Activated CD4-positive, alpha-beta T cell treated with anti-CD3 and anti-CD28 coated beads, Interleukin-2, amount 50 U/mL, for 48 hours (primary cell): ENCODE measurements at regions not wholly inside any gene's neighbourhood (a gene's known extent, or its start where the extent isn't known, plus 50 kb on each side); places are given as distances from the start of the nearest gene placed in this dataset.
"Not testable (repeated sequence)": the region's sequence is repeated elsewhere in the genome, so short reads cannot be mapped to it uniquely, and the experiment has no call there.

ENCODE experiments used
- DNase-seq, 2 experiments: peaks; one replicate each; pipeline ENCODE4 v3.0.0-alpha.2; 2020

- DNase-seq: no peak
Measured at GRCh38 chr11:115981814-115982471, 477.7 kb upstream of the CADM1 start.

- DNase-seq: no peak
Measured at GRCh38 chr11:115981104-115981481, 476.9 kb upstream of the CADM1 start.

GRCh38 chr11:115980337-115981103 lies 476.3 kb upstream of the CADM1 start:
- DNase-seq: no peak

GRCh38 chr11:115974703-115975102 lies 470.5 kb upstream of the CADM1 start:
- no peak for DNase-seq

GRCh38 chr11:115967203-115967602 lies 463.0 kb upstream of the CADM1 start:
- not testable (repeated sequence) for DNase-seq

- no peak for DNase-seq
Measured at GRCh38 chr11:115965767-115966504, 461.7 kb upstream of the CADM1 start.

- DNase-seq: no peak
Measured at GRCh38 chr11:115964091-115964490, 459.9 kb upstream of the CADM1 start.

- DNase-seq: no peak
Measured at GRCh38 chr11:115963156-115963555, 458.9 kb upstream of the CADM1 start.

- no peak for DNase-seq
Measured at GRCh38 chr11:115961159-115962003, 457.2 kb upstream of the CADM1 start.

GRCh38 chr11:115959081-115959486 lies 454.9 kb upstream of the CADM1 start:
- DNase-seq: no peak

- DNase-seq: no peak
Measured at GRCh38 chr11:115958089-115959000, 454.1 kb upstream of the CADM1 start.

GRCh38 chr11:115955803-115956202 lies 451.6 kb upstream of the CADM1 start:
- no peak for DNase-seq

GRCh38 chr11:115950660-115951059 lies 446.4 kb upstream of the CADM1 start:
- no peak for DNase-seq

GRCh38 chr11:115944596-115944995 lies 440.4 kb upstream of the CADM1 start:
- no peak for DNase-seq

GRCh38 chr11:115942011-115942410 lies 437.8 kb upstream of the CADM1 start:
- no peak for DNase-seq

- DNase-seq: no peak
Measured at GRCh38 chr11:115941481-115941993, 437.3 kb upstream of the CADM1 start.

GRCh38 chr11:115941044-115941443 lies 436.8 kb upstream of the CADM1 start:
- DNase-seq: no peak

- DNase-seq: no peak
Measured at GRCh38 chr11:115939731-115940421, 435.7 kb upstream of the CADM1 start.

GRCh38 chr11:115939104-115939730 lies 435.0 kb upstream of the CADM1 start:
- DNase-seq: no peak

- no peak for DNase-seq
Measured at GRCh38 chr11:115933564-115933963, 429.3 kb upstream of the CADM1 start.
